ENCODE measurements at regions not wholly inside any gene's neighbourhood (a gene's known extent, or its start where the extent isn't known, plus 50 kb on each side); places are given as distances from the start of the nearest gene placed in this dataset.
"Not testable (repeated sequence)": the region's sequence is repeated elsewhere in the genome, so short reads cannot be mapped to it uniquely, and the experiment has no call there.

- DNase-seq (ENCODE audit: low read depth) = no peak
Measured at GRCh38 chr2:192775459-192776262, 580.9 kb upstream of the TMEFF2 start.

GRCh38 chr2:192775011-192775410, 580.3 kb upstream of the TMEFF2 start:
- no peak for DNase-seq (ENCODE audit: low read depth)

- no peak for DNase-seq (ENCODE audit: low read depth)
Measured at GRCh38 chr2:192773044-192773443, 578.3 kb upstream of the TMEFF2 start.

- no peak for DNase-seq (ENCODE audit: low read depth)
Measured at GRCh38 chr2:192749611-192750200, 555.0 kb upstream of the TMEFF2 start.

GRCh38 chr2:192741889-192742288, 547.2 kb upstream of the TMEFF2 start:
- no peak for DNase-seq (ENCODE audit: low read depth)

GRCh38 chr2:192735447-192735846, 540.7 kb upstream of the TMEFF2 start:
- DNase-seq (ENCODE audit: low read depth) = no peak

GRCh38 chr2:192729369-192729768, 534.6 kb upstream of the TMEFF2 start:
- DNase-seq (ENCODE audit: low read depth) = no peak

- no peak for DNase-seq (ENCODE audit: low read depth)
Measured at GRCh38 chr2:192725991-192726390, 531.3 kb upstream of the TMEFF2 start.

- no peak for DNase-seq (ENCODE audit: low read depth)
Measured at GRCh38 chr2:192719629-192720028, 524.9 kb upstream of the TMEFF2 start.

GRCh38 chr2:192718340-192718739, 523.6 kb upstream of the TMEFF2 start:
- no peak for DNase-seq (ENCODE audit: low read depth)

GRCh38 chr2:192700934-192701333, 506.2 kb upstream of the TMEFF2 start:
- DNase-seq (ENCODE audit: low read depth) = no peak

GRCh38 chr2:192697880-192698279, 503.1 kb upstream of the TMEFF2 start:
- DNase-seq (ENCODE audit: low read depth) = no peak

GRCh38 chr2:192696857-192697256, 502.1 kb upstream of the TMEFF2 start:
- no peak for DNase-seq (ENCODE audit: low read depth)

- no peak for DNase-seq (ENCODE audit: low read depth)
Measured at GRCh38 chr2:192687015-192687414, 492.3 kb upstream of the TMEFF2 start.

GRCh38 chr2:192682511-192682910, 487.8 kb upstream of the TMEFF2 start:
- DNase-seq (ENCODE audit: low read depth) = not testable (repeated sequence)

- no peak for DNase-seq (ENCODE audit: low read depth)
Measured at GRCh38 chr2:192675681-192676080, 480.9 kb upstream of the TMEFF2 start.

- DNase-seq (ENCODE audit: low read depth) = no peak
Measured at GRCh38 chr2:192669505-192670091, 474.9 kb upstream of the TMEFF2 start.

- not testable (repeated sequence) for DNase-seq (ENCODE audit: low read depth)
Measured at GRCh38 chr2:192660555-192660954, 465.8 kb upstream of the TMEFF2 start.

- DNase-seq (ENCODE audit: low read depth) = no peak
Measured at GRCh38 chr2:192657362-192657761, 462.6 kb upstream of the TMEFF2 start.

- DNase-seq (ENCODE audit: low read depth) = no peak
Measured at GRCh38 chr2:192655916-192656315, 461.2 kb upstream of the TMEFF2 start.

GRCh38 chr2:192645811-192646598, 451.3 kb upstream of the TMEFF2 start:
- DNase-seq (ENCODE audit: low read depth) = no peak

GRCh38 chr2:192634557-192634956, 439.8 kb upstream of the TMEFF2 start:
- no peak for DNase-seq (ENCODE audit: low read depth)

GRCh38 chr2:192628017-192628416, 433.3 kb upstream of the TMEFF2 start:
- no peak for DNase-seq (ENCODE audit: low read depth)

Data from activated T-cell treated with anti-CD3 and anti-CD28 coated beads for 24 hours (primary cell).